ENCODE measurements at regions not wholly inside any gene's neighbourhood (a gene's known extent, or its start where the extent isn't known, plus 50 kb on each side); places are given as distances from the start of the nearest gene placed in this dataset.
A peak's percentile ranks its signal among the peaks of the same experiment; 100 is the strongest.

- no peak overlapping the region for H3K4me3 Mint-ChIP-seq (ENCODE audit: unreplicated experiment)
- DNase-seq (ENCODE audit: low read depth) (peak; percentile 88), FAIRE-seq (no peak)
- H3K27me3 Mint-ChIP-seq (ENCODE audit: low read depth, unreplicated experiment) = peaks cover 2% of the 10 kb centered on the region
- H3K36me3 Mint-ChIP-seq (ENCODE audit: low read depth, unreplicated experiment) = no peaks in the 10 kb centered on the region
- H3K27ac Mint-ChIP-seq (ENCODE audit: unreplicated experiment) = peak overlapping the region; percentile 41
- peaks cover 4% of the 10 kb centered on the region for H3K9me3 Mint-ChIP-seq (ENCODE audit: unreplicated experiment)
- no peak overlapping the region for H2AFZ ChIP-seq (ENCODE audit: low read depth, low read length)
- no peaks in the 10 kb centered on the region for H3K36me3 ChIP-seq (ENCODE audit: insufficient read depth, low read length)
- H3K9ac ChIP-seq (ENCODE audit: low read length) = peak overlapping the region; percentile 71
- TF ChIP-seq EZH2 (IDR thresholded peaks at IDR 0.05; ENCODE audit: insufficient read depth, low read length) = no peak
- no peak for TF ChIP-seq CTCF (IDR thresholded peaks at IDR 0.05; ENCODE audit: insufficient read depth, low read depth, low read length)
- H3K27ac ChIP-seq (ENCODE audit: low read depth, low read length) = peak overlapping the region; percentile 83
- no peaks in the 10 kb centered on the region for H3K79me2 ChIP-seq (ENCODE audit: insufficient read depth, low read length)
- H3K4me1 ChIP-seq (ENCODE audit: insufficient read depth, low read length) = peaks cover 45% of the 10 kb centered on the region
- peak overlapping the region; percentile 11 for H3K4me3 ChIP-seq (ENCODE audit: insufficient read depth, low read depth, low read length)
- H3K27me3 ChIP-seq (ENCODE audit: insufficient read depth, low read length) = no peaks in the 10 kb centered on the region
- H4K20me1 ChIP-seq (ENCODE audit: insufficient read depth, low read length) = no peaks in the 10 kb centered on the region
- H3K9me3 ChIP-seq (ENCODE audit: insufficient read depth, low read depth, low read length) = no peaks in the 10 kb centered on the region
- peak overlapping the region; percentile 81 for H3K4me2 ChIP-seq (ENCODE audit: low read length)
- peaks cover 54% of the 10 kb centered on the region for H3K4me1 Mint-ChIP-seq (ENCODE audit: low read depth, unreplicated experiment)
Observed at GRCh38 chr6:157760589-157761330, 62.3 kb upstream of the SNX9 start.

- Mint-ChIP-seq H3K4me3 (ENCODE audit: unreplicated experiment) (no peak overlapping the region), H3K27ac (ENCODE audit: unreplicated experiment) (peak overlapping the region; percentile 54), H3K27me3 (ENCODE audit: low read depth, unreplicated experiment) (peaks cover 2% of the 10 kb centered on the region), H3K36me3 (ENCODE audit: low read depth, unreplicated experiment) (no peaks in the 10 kb centered on the region), H3K9me3 (ENCODE audit: unreplicated experiment) (peaks cover 7% of the 10 kb centered on the region), H3K4me1 (ENCODE audit: low read depth, unreplicated experiment) (peaks cover 52% of the 10 kb centered on the region)
- Histone ChIP-seq H3K36me3 (ENCODE audit: insufficient read depth, low read length) (no peaks in the 10 kb centered on the region), H3K27ac (ENCODE audit: low read depth, low read length) (peak overlapping the region; percentile 83), H3K4me3 (ENCODE audit: insufficient read depth, low read depth, low read length) (peak overlapping the region; percentile 11), H2AFZ (ENCODE audit: low read depth, low read length) (no peak overlapping the region), H3K9me3 (ENCODE audit: insufficient read depth, low read depth, low read length) (no peaks in the 10 kb centered on the region), H4K20me1 (ENCODE audit: insufficient read depth, low read length) (no peaks in the 10 kb centered on the region), H3K4me2 (ENCODE audit: low read length) (peak overlapping the region; percentile 81), H3K27me3 (ENCODE audit: insufficient read depth, low read length) (no peaks in the 10 kb centered on the region), H3K9ac (ENCODE audit: low read length) (peak overlapping the region; percentile 71), H3K4me1 (ENCODE audit: insufficient read depth, low read length) (peaks cover 45% of the 10 kb centered on the region), H3K79me2 (ENCODE audit: insufficient read depth, low read length) (no peaks in the 10 kb centered on the region)
- peak; percentile 89 for DNase-seq (ENCODE audit: low read depth)
- no peak for TF ChIP-seq CTCF (IDR thresholded peaks at IDR 0.05; ENCODE audit: insufficient read depth, low read depth, low read length)
- no peak for TF ChIP-seq EZH2 (IDR thresholded peaks at IDR 0.05; ENCODE audit: insufficient read depth, low read length)
- no peak for FAIRE-seq
Observed at GRCh38 chr6:157761331-157761921, 61.6 kb upstream of the SNX9 start.

- Histone ChIP-seq H3K4me3 (ENCODE audit: insufficient read depth, low read depth, low read length) (no peak overlapping the region), H3K27ac (ENCODE audit: low read depth, low read length) (peak overlapping the region; percentile 83), H3K9me3 (ENCODE audit: insufficient read depth, low read depth, low read length) (no peaks in the 10 kb centered on the region), H4K20me1 (ENCODE audit: insufficient read depth, low read length) (no peaks in the 10 kb centered on the region), H3K4me2 (ENCODE audit: low read length) (peak overlapping the region; percentile 81), H3K9ac (ENCODE audit: low read length) (no peak overlapping the region), H3K27me3 (ENCODE audit: insufficient read depth, low read length) (no peaks in the 10 kb centered on the region), H2AFZ (ENCODE audit: low read depth, low read length) (no peak overlapping the region), H3K36me3 (ENCODE audit: insufficient read depth, low read length) (no peaks in the 10 kb centered on the region), H3K79me2 (ENCODE audit: insufficient read depth, low read length) (no peaks in the 10 kb centered on the region), H3K4me1 (ENCODE audit: insufficient read depth, low read length) (peaks cover 43% of the 10 kb centered on the region)
- peaks cover 2% of the 10 kb centered on the region for H3K27me3 Mint-ChIP-seq (ENCODE audit: low read depth, unreplicated experiment)
- H3K4me3 Mint-ChIP-seq (ENCODE audit: unreplicated experiment) = no peak overlapping the region
- peaks cover 7% of the 10 kb centered on the region for H3K9me3 Mint-ChIP-seq (ENCODE audit: unreplicated experiment)
- no peaks in the 10 kb centered on the region for H3K36me3 Mint-ChIP-seq (ENCODE audit: low read depth, unreplicated experiment)
- no peak for TF ChIP-seq EZH2 (IDR thresholded peaks at IDR 0.05; ENCODE audit: insufficient read depth, low read length)
- TF ChIP-seq CTCF (IDR thresholded peaks at IDR 0.05; ENCODE audit: insufficient read depth, low read depth, low read length) = no peak
- H3K4me1 Mint-ChIP-seq (ENCODE audit: low read depth, unreplicated experiment) = peaks cover 50% of the 10 kb centered on the region
- DNase-seq (ENCODE audit: low read depth) (no peak), FAIRE-seq (no peak)
- peak overlapping the region; percentile 54 for H3K27ac Mint-ChIP-seq (ENCODE audit: unreplicated experiment)
Observed at GRCh38 chr6:157761926-157762325, 61.1 kb upstream of the SNX9 start.

Measured in astrocyte (in vitro differentiated cells and primary cell).